GM21576 (cell line): ENCODE measurements at regions not wholly inside any gene's neighbourhood (a gene's known extent, or its start where the extent isn't known, plus 50 kb on each side); places are given as distances from the start of the nearest gene placed in this dataset.
"Not testable (repeated sequence)": the region's sequence is repeated elsewhere in the genome, so short reads cannot be mapped to it uniquely, and the experiment has no call there.

Experiments used
- ATAC-seq: cut with Tn5 transposase; IDR thresholded peaks from one replicate; pipeline ENCODE4 v1.9.1; 2021; ENCODE audit warnings: mild to moderate bottlenecking, moderate library complexity; ENCODE audit not compliant: unreplicated experiment

GRCh38 chr1:214715126-214715525 lies 112.1 kb downstream of the CENPF start:
- no peak for ATAC-seq

- ATAC-seq, result no peak
These were observed 114.4 kb downstream of the CENPF start for GRCh38 chr1:214717351-214717750.

DNA sequence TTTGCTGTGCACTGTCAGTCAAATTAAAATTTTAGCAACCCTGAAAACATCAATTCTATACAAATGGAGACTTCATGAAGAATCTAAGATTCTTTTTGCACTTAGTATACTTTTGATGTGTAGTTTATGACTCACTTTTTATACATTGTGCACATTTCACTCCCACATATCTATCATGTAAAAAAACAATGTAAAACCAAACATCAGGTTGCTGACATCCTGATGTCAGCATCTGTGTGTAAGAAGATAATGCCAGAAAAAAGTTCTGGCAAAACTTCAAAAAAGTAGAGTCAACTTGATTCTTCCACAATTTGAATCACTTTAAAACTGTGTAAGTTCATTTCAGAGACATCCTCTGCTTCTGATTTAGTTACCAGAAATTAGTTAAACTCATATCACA lies 115.7 kb downstream of the CENPF start:
- no peak for ATAC-seq

- ATAC-seq, result no peak
These were observed 116.2 kb downstream of the CENPF start for GRCh38 chr1:214719207-214719606.

DNA sequence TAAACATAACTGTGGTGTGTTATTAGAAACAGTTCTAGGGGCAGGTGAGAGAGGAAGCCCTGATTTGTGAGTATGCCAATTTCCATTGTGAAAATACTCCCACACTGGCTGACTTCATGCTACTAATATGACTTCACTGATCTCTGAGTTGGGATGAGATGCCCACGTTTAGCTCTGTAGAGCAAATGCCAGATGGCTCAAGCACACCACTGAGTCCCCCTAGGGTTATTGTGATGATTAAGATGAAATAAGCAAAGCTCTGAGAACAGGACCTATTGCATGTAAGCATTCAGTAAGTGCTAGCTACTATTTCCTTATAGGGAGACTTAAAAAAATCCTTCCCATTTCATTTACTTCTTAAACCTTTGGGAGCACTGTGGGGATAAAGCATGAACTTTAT lies 117.6 kb downstream of the CENPF start:
- ATAC-seq, result no peak

- ATAC-seq, result no peak
These were observed 124.3 kb downstream of the CENPF start for GRCh38 chr1:214727274-214727673.

- ATAC-seq, result no peak
These were observed 136.7 kb downstream of the CENPF start for GRCh38 chr1:214739621-214740238.

DNA sequence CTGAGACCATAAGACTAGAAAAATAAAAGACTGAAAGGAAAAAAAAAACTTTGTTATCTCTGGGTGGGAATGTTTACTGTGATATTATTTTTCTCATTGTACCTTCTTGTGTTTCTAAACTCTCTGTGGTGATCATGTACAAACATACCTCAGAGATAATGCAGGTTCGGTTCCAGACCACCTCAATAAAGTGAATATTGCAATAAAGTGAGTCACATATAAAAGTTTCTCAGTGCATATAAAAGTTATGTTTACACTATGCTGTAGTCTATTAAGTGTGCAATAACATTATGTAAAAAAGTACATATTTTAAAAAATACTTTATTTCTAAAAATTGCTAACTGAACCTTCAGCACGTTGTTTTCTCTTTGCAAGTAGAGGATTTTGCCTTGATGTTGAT lies 137.5 kb downstream of the CENPF start:
- no peak for ATAC-seq

GRCh38 chr1:214747050-214747635 lies 144.1 kb downstream of the CENPF start:
- no peak for ATAC-seq

GRCh38 chr1:214753236-214753852 lies 150.3 kb downstream of the CENPF start:
- no peak for ATAC-seq

DNA sequence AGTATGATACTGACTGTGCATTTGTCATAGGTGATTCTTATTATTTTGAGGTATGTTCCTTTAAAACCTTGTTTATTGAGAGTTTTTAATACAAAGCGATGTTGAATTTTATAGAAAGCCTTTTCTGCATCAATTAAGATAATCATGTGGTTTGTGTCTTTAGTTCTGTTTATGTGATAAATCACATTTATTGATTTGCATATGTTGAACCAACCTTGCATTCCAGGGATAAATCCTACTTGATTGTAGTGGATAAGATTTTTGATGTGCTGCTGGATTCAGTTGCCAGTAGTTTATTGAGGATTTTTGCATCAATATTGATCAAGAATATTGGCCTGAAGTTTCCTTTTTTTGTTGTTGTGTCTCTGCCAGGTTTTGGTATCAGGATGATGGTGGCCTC lies 158.0 kb downstream of the CENPF start:
- ATAC-seq, result no peak

DNA sequence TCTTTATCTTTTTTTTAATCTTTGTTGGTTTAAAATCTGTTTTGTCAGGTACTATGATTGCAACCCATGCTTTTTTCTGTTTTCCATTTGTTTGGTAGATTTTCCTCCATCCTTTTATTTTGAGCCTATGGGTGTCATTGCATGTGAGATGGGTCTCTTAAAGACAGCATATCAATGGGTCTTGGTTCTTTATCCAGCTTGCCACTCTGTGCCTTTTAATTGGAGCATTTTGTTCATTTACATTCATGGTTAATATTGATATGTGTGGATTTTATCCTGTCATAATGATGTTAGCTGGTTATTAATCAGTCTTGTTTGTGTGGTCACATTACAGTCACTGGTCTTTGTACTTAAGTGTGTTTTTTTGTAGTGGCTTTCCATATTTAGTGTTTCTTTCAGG lies 159.9 kb downstream of the CENPF start:
- ATAC-seq, result no peak

GRCh38 chr1:214764502-214764901 lies 161.5 kb downstream of the CENPF start:
- ATAC-seq, result no peak

DNA sequence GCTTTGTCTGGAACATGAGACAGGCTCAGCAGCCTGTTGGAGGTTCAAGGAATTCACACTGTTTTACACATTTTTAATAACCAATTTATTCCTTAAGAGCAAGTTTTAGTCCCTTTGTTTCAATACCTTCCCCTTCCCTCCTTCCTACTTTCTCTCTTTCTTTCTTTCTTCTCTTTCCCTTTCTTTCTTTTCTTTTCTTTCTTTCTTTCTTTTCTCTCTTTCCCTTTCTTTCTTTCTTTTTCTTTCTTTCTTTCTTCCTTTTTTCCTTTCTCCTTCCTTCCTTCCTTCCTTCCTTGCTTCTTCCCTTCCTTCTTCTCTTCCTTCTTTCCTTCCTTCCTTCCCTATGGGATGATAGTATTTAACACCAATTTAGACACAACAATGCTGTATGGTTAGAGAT lies 164.2 kb downstream of the CENPF start:
- ATAC-seq, result no peak

- ATAC-seq, result not testable (repeated sequence)
These were observed 166.7 kb downstream of the CENPF start for GRCh38 chr1:214769666-214770065.

GRCh38 chr1:214777364-214777763 lies 174.4 kb downstream of the CENPF start:
- no peak for ATAC-seq

DNA sequence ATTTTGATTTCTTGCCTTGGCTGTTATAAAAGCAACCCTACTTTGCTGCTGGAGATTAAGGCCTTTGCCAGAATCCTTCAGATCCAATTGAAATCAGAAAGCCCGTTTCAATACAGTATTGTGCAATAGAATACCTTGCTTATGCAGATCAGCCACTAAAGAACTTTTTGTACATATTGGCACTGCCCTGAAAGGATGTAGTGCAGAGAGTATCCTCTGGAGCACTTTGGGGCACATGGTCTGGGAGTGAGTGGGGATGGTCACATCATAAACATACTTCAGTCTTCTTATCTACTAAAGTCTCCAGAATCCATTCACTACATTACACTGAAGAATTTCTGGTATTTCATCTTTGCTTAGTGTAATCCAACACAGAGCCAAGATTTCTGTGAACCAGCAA lies 189.0 kb downstream of the CENPF start:
- no peak for ATAC-seq

DNA sequence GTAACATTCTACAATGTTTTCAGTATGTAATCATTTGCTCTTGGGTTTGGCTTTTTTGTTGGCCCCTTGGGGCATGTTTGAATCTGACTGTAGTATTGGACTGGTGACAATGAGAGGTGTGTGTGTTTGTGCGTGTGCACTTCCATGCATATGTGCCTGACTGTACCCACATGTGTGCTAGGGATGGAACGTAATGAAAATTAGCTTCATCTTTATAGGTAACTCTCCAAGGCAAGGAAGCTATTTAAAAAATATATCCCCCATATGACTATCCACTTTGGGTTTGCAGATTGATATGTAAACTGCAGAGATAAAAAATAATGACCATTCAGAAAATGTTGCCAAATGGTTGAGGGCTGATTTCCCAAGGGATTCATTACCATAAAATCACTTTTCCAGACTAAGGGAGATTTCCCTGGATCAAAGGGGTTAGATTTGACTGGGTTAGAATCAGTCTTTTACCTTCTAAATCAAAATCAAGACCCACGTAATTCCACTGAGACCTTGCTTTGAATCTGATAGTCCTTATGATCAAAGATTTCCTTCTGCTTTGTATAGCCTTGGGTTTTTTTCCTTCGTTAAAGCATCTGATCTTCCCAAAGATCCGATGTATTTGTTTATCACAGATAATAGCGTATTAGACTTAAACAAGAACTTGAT lies 189.7 kb downstream of the CENPF start:
- ATAC-seq, result no peak

DNA sequence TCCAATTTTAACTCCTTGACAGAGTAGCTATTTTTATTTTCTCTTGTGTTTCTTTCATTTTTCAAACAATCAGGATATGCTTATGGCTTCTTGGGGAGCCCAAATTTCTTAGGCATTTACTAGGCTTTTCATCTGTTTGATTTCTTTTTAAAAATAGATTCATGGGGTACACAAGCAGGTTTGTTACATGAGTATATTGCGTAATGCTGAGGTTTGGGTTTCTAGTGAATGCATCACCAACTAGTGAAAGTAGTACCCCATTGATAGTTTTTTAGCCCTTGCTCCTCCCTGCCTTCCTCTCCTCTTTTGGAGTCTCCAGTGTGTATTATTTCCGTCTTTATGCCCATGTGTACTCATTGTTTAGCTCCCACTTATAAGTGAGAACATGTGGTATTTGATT lies 190.7 kb downstream of the CENPF start:
- ATAC-seq, result no peak

- ATAC-seq, result no peak
These were observed 198.2 kb downstream of the CENPF start for GRCh38 chr1:214801191-214801590.

DNA sequence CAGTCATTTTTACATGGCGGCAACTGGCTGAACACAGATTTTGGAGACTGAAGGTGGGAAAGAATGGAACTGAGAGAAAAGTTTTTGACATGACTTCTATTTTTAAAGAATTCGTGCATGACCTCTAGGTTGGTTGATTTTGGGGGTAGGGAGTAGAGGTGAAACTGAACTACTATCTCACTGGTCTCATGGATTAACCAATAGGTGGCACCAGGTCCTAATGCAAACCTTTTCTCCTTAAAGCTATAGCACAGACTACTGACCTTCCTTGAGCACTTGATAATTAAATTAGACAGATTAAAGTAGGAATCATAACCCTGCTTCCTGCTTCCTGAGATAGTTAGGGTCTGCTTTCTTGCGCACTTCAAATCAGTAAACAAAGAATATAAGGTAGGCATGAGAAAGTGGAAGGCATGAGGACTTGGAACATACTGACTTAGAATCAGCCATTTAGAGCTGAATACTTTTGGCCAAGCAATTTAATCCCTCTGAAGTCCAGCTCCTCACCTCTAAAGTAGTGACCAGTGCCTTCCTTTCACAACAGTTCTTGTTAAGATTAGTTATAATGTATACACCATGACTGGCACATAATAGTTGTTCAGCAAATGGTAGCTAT lies 206.0 kb downstream of the CENPF start:
- no peak for ATAC-seq

DNA sequence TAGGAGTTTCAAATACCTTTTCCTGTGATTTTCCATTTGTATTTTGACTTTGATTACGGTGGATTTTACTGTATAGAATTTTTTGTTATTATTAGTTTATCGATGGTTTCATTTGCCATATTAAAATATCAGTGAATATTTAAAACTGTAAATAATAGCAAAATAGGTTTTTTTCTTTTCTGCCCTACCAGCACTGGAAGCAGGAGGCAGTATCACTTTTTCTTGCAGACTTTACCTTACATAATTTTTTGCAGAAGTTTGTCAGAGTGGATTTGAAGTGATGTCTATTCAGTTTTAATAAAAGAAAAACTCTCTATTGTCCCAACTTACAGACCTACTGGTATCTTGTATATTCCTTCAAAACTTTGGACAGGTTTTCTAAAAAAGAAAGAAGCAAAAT lies 213.6 kb downstream of the CENPF start:
- no peak for ATAC-seq
